Panc1 (cell line): ENCODE measurements at regions not wholly inside any gene's neighbourhood (a gene's known extent, or its start where the extent isn't known, plus 50 kb on each side); places are given as distances from the start of the nearest gene placed in this dataset.

ENCODE experiments used
- ATAC-seq: fragments of 200-7000 bp; cut with Tn5 transposase; 2 replicates; pipeline ENCODE4 v1.9.1; 2020; ENCODE audit warnings: mild to moderate bottlenecking, moderate library complexity
- BruUV-seq: library from RNA; stranded (reverse); fragments of 400-500 nt; replicated peaks from 2 replicates; lab custom pipeline; 2021; lab: Mats Ljungman, UMichigan
- CTCF ChIA-PET: fragments of 300-600 bp; sonication (Branson Sonifier 250); formaldehyde crosslinking; loops from one replicate; lab custom pipeline; 2022; ENCODE audit warnings: antibody characterized with exemption; lab: Charles Lee
- POLR2A ChIA-PET: fragments of 300-600 bp; sonication (Branson Sonifier 250); formaldehyde crosslinking; loops from one replicate; lab custom pipeline; 2022; ENCODE audit warnings: antibody characterized with exemption; lab: Charles Lee
- DNase-seq: peaks from one replicate; pipeline ENCODE4 v3.0.0-alpha.2; 2010; ENCODE audit warnings: low read depth, low spot score
- H3K27ac ChIP-seq: 2 replicates; pipeline ENCODE4 v1.5.1; 2011; ENCODE audit warnings: mild to moderate bottlenecking, low read length, inconsistent platforms
- H3K27me3 ChIP-seq: fragments of 200-500 bp; sonication (Bioruptor generic); 2 replicates; pipeline ENCODE4 v1.6.0; 2014; ENCODE audit warnings: low read length, inconsistent platforms; ENCODE audit not compliant: control insufficient read depth, insufficient read depth
- H3K36me3 ChIP-seq: fragments of 200-500 bp; sonication (Bioruptor generic); 2 replicates; pipeline ENCODE4 v1.5.1; 2014; ENCODE audit warnings: inconsistent platforms, mild to moderate bottlenecking, low read length, moderate library complexity; ENCODE audit not compliant: control insufficient read depth, insufficient read depth
- H3K4me1 ChIP-seq: 2 replicates; pipeline ENCODE4 v1.5.1; 2011; ENCODE audit warnings: inconsistent platforms, mild to moderate bottlenecking, low read length, moderate library complexity; ENCODE audit not compliant: control insufficient read depth, insufficient read depth
- H3K4me3 ChIP-seq, 2 experiments: 2 replicates each; pipeline ENCODE4 v1.5.1; 2011 to 2012; ENCODE audit warnings: low read depth in 2 of 2, low read length in 2 of 2, mild to moderate bottlenecking in 2 of 2, inconsistent platforms in 1 of 2, moderate library complexity in 1 of 2
- H3K9me3 ChIP-seq: fragments of 200-500 bp; sonication (Bioruptor generic); 2 replicates; pipeline ENCODE4 v1.5.1; 2014; ENCODE audit warnings: low read depth, mild to moderate bottlenecking, inconsistent platforms, low read length, moderate library complexity; ENCODE audit not compliant: control insufficient read depth, insufficient read depth
- POLR2AphosphoS5 ChIP-seq: IDR thresholded peaks from 2 replicates; pipeline ENCODE4 v1.6.1; 2012; ENCODE audit warnings: mild to moderate bottlenecking, low read depth, low read length, moderate library complexity
- SIN3A ChIP-seq: IDR thresholded peaks from 2 replicates; pipeline ENCODE4 v1.6.1; 2012; ENCODE audit warnings: low read depth, mild to moderate bottlenecking, low read length, moderate library complexity, borderline replicate concordance; ENCODE audit not compliant: insufficient read depth
- TCF7L2 ChIP-seq: IDR thresholded peaks from 2 replicates; pipeline ENCODE4 v1.6.1; 2011; ENCODE audit warnings: mild to moderate bottlenecking, low read depth, low read length, inconsistent platforms
- in situ Hi-C: cut with HindIII; loops from 2 replicates; pipeline ENCODE4 v1.10.0; 2016; ENCODE audit warnings: low sequenced_read_pairs, low pct_unique_long_range_greater_than_20kb
- intact Hi-C: fragments of 100-400 bp; cut with micrococcal nuclease; formaldehyde crosslinking; loops from one replicate; pipeline ENCODE4 v1.10.0; 2022; ENCODE audit not compliant: unreplicated experiment
- TF ChIP-seq, protein P1 (sequence below): fragments of 450-650 bp; IDR thresholded peaks from 2 replicates; pipeline ENCODE4 v1.5.1; 2017; ENCODE audit warnings: mild to moderate bottlenecking
- TF ChIP-seq, protein P2 (sequence below), 2 experiments: IDR thresholded peaks; 2 replicates each; pipeline ENCODE4 v1.6.1; 2011 to 2012; ENCODE audit warnings: low read depth in 2 of 2, control low read depth in 1 of 2, low read length in 1 of 2, mild to moderate bottlenecking in 1 of 2, moderate library complexity in 1 of 2; ENCODE audit not compliant: insufficient read depth in 1 of 2

DNA sequence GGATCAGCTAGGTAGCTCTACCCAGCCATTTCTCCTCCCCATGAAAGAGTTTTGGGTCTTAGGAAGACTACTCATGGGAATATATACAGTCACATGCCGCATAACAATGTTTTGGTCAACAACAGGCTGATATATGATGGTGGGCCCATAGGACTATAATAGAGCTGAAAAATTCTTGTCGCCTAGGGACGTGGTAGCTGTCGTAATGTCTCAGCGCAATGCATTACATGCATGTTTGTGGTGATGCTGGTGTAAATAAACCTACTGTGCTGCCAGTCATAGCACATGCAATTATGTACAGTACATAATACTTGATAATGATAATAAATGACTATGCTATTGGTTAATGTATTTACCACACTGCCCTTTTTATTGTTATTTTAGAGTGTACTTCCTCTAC, 78.2 kb upstream of the DLX6 start:
- in situ Hi-C loops = no loop called here

DNA sequence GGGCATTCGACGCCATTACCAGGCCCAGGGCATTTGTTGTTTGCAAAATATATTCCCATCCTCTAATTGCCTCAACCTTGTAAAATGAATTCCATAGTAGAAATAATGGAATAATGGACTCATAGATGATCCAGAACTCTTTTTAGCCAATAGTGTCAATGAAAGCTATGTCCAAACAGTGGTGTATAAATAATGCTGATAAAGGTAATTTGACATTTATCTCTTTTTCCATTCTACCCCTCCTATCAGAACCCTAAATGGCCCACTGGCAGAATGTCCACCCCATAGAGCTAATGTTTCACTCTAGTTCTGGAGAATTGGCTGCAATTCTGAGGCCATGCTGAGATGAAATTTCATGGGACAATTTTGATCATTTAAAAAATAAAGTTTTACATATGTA, 76.4 kb upstream of the DLX6 start:
- CTCF ChIA-PET = no interaction called here
- BruUV-seq = no TSS peak
- Histone ChIP-seq H3K27ac (no peak overlapping the region), H3K27me3 (no peaks in the 10 kb centered on the region), H3K36me3 (no peaks in the 10 kb centered on the region), H3K9me3 (no peaks in the 10 kb centered on the region), H3K4me3 (no peak overlapping the region), H3K4me1 (no peaks in the 10 kb centered on the region)
- in situ Hi-C loops = no loop called here
- ATAC-seq (no peak), DNase-seq (no peak)
- intact Hi-C loops = no loop called here
- POLR2A ChIA-PET = no interaction called here
- TF ChIP-seq TCF7L2 (no peak), SIN3A (no peak), POLR2AphosphoS5 (no peak)
- TF ChIP-seq, protein P1, sequence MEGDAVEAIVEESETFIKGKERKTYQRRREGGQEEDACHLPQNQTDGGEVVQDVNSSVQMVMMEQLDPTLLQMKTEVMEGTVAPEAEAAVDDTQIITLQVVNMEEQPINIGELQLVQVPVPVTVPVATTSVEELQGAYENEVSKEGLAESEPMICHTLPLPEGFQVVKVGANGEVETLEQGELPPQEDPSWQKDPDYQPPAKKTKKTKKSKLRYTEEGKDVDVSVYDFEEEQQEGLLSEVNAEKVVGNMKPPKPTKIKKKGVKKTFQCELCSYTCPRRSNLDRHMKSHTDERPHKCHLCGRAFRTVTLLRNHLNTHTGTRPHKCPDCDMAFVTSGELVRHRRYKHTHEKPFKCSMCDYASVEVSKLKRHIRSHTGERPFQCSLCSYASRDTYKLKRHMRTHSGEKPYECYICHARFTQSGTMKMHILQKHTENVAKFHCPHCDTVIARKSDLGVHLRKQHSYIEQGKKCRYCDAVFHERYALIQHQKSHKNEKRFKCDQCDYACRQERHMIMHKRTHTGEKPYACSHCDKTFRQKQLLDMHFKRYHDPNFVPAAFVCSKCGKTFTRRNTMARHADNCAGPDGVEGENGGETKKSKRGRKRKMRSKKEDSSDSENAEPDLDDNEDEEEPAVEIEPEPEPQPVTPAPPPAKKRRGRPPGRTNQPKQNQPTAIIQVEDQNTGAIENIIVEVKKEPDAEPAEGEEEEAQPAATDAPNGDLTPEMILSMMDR = no peak
- TF ChIP-seq, protein P2, sequence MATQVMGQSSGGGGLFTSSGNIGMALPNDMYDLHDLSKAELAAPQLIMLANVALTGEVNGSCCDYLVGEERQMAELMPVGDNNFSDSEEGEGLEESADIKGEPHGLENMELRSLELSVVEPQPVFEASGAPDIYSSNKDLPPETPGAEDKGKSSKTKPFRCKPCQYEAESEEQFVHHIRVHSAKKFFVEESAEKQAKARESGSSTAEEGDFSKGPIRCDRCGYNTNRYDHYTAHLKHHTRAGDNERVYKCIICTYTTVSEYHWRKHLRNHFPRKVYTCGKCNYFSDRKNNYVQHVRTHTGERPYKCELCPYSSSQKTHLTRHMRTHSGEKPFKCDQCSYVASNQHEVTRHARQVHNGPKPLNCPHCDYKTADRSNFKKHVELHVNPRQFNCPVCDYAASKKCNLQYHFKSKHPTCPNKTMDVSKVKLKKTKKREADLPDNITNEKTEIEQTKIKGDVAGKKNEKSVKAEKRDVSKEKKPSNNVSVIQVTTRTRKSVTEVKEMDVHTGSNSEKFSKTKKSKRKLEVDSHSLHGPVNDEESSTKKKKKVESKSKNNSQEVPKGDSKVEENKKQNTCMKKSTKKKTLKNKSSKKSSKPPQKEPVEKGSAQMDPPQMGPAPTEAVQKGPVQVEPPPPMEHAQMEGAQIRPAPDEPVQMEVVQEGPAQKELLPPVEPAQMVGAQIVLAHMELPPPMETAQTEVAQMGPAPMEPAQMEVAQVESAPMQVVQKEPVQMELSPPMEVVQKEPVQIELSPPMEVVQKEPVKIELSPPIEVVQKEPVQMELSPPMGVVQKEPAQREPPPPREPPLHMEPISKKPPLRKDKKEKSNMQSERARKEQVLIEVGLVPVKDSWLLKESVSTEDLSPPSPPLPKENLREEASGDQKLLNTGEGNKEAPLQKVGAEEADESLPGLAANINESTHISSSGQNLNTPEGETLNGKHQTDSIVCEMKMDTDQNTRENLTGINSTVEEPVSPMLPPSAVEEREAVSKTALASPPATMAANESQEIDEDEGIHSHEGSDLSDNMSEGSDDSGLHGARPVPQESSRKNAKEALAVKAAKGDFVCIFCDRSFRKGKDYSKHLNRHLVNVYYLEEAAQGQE (IDR thresholded peaks at IDR 0.05; ENCODE audit: insufficient read depth in 1 of 2, low read depth in 2 of 2, low read length in 1 of 2) = no peak

More for the DNA sequence above, 78.2 kb upstream of the DLX6 start:
- Histone ChIP-seq H3K9me3 (no peaks in the 10 kb centered on the region), H3K4me3 (no peak overlapping the region), H3K27me3 (no peaks in the 10 kb centered on the region), H3K27ac (no peak overlapping the region), H3K36me3 (no peaks in the 10 kb centered on the region), H3K4me1 (no peaks in the 10 kb centered on the region)
- DNase-seq = no peak
- intact Hi-C loops = no loop called here
- POLR2A ChIA-PET = no interaction called here
- CTCF ChIA-PET = no interaction called here
- TF ChIP-seq SIN3A = no peak
- TF ChIP-seq TCF7L2 = no peak
- TF ChIP-seq POLR2AphosphoS5 = no peak
- TF ChIP-seq, protein P1 = no peak
- TF ChIP-seq, protein P2 (IDR thresholded peaks at IDR 0.05; ENCODE audit: insufficient read depth in 1 of 2, low read depth in 2 of 2, low read length in 1 of 2) = no peak
- ATAC-seq = no peak
- no TSS peak for BruUV-seq
